Gastroesophageal sphincter (tissue), 3 donors: ENCODE measurements at regions not wholly inside any gene's neighbourhood (a gene's known extent, or its start where the extent isn't known, plus 50 kb on each side); places are given as distances from the start of the nearest gene placed in this dataset.

ENCODE experiments used
- POLR2AphosphoS5 ChIP-seq: sonication (generic); formaldehyde crosslinking; IDR thresholded peaks from one replicate; pipeline ENCODE4 v1.6.1; 2017; ENCODE audit warnings: antibody characterized with exemption
- TF ChIP-seq, protein P1 (sequence below), 4 experiments: fragments of 200-600 bp in 2 of 4; fragments of 450-650 bp in 2 of 4; sonication (generic) in 1 of 4; IDR thresholded peaks; one replicate each; pipeline ENCODE4 v1.5.1; 2017 to 2019; ENCODE audit warnings: antibody characterized with exemption in 4 of 4, mild to moderate bottlenecking in 2 of 4, moderate library complexity in 2 of 4

DNA sequence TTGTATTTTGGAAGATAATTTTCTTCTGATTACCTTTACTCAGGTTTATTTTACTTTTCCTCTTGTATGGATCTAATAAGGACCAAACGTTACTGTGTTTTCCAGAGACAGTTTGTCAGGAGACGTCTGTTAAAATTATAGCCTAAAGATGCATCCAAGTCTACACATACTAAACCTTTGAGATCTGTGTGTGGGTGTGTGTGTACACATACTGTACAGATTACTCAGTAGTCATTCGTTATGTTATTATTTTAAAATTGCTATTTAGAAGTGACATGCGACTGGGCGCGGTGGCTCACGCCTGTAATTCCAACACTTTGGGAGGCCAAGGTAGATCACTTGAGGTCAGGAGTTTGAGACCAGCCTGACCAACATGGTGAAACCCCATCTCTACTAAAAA, 51.6 kb upstream of the CNTLN start:
- TF ChIP-seq, protein P1, sequence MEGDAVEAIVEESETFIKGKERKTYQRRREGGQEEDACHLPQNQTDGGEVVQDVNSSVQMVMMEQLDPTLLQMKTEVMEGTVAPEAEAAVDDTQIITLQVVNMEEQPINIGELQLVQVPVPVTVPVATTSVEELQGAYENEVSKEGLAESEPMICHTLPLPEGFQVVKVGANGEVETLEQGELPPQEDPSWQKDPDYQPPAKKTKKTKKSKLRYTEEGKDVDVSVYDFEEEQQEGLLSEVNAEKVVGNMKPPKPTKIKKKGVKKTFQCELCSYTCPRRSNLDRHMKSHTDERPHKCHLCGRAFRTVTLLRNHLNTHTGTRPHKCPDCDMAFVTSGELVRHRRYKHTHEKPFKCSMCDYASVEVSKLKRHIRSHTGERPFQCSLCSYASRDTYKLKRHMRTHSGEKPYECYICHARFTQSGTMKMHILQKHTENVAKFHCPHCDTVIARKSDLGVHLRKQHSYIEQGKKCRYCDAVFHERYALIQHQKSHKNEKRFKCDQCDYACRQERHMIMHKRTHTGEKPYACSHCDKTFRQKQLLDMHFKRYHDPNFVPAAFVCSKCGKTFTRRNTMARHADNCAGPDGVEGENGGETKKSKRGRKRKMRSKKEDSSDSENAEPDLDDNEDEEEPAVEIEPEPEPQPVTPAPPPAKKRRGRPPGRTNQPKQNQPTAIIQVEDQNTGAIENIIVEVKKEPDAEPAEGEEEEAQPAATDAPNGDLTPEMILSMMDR (IDR thresholded peaks at IDR 0.05): no peak
- no peak for TF ChIP-seq POLR2AphosphoS5
